OCI-LY3 (cell line): ENCODE measurements at regions not wholly inside any gene's neighbourhood (a gene's known extent, or its start where the extent isn't known, plus 50 kb on each side); places are given as distances from the start of the nearest gene placed in this dataset.

ENCODE experiments used
- H2AFZ ChIP-seq: fragments of 200-600, 300-600 bp; shearing (Covaris generic); 2 replicates; pipeline ENCODE4 v1.6.0; 2014; ENCODE audit warnings: antibody characterized with exemption, low read depth, low read length
- H3K27ac ChIP-seq: fragments of 200-600, 300-600 bp; sonication (generic); 2 replicates; pipeline ENCODE4 v1.5.1; 2014; ENCODE audit warnings: mild to moderate bottlenecking, low read length, moderate library complexity, mixed read lengths
- H3K27me3 ChIP-seq: fragments of 200-600, 300-600 bp; sonication (generic); 2 replicates; pipeline ENCODE4 v1.6.1; 2014; ENCODE audit warnings: low read depth, low read length, mixed read lengths
- H3K36me3 ChIP-seq: fragments of 200-600, 300-600 bp; sonication (generic); replicated peaks from 2 replicates; pipeline ENCODE3; 2014; ENCODE audit warnings: low read depth, low read length, mixed read lengths
- H3K4me1 ChIP-seq: fragments of 300-600, 200-600 bp; sonication (generic); 2 replicates; pipeline ENCODE4 v1.6.1; 2014; ENCODE audit warnings: low read length, mixed read lengths
- H3K4me2 ChIP-seq: fragments of 200-600, 300-600 bp; sonication (generic); 2 replicates; pipeline ENCODE4 v1.6.1; 2014; ENCODE audit warnings: low read length, mixed read lengths
- H3K4me3 ChIP-seq: fragments of 300-600, 200-600 bp; sonication (generic); 2 replicates; pipeline ENCODE4 v1.5.1; 2014; ENCODE audit warnings: antibody characterized with exemption, mild to moderate bottlenecking, low read length, moderate library complexity
- H3K79me2 ChIP-seq: fragments of 300-600, 200-600 bp; shearing (Covaris generic); 2 replicates; pipeline ENCODE4 v1.6.1; 2014; ENCODE audit warnings: mild to moderate bottlenecking, low read length, mixed read lengths
- H3K9ac ChIP-seq: fragments of 300-600, 200-600 bp; shearing (Covaris generic); 2 replicates; pipeline ENCODE4 v1.6.0; 2014; ENCODE audit warnings: mild to moderate bottlenecking, low read length, moderate library complexity
- H3K9me3 ChIP-seq: fragments of 200-600, 300-600 bp; shearing (Covaris generic); 2 replicates; pipeline ENCODE4 v1.6.1; 2014; ENCODE audit warnings: low read length, mixed read lengths; ENCODE audit not compliant: insufficient read depth
- H4K20me1 ChIP-seq: fragments of 200-600, 300-600 bp; sonication (generic); 2 replicates; pipeline ENCODE4 v1.6.1; 2016; ENCODE audit warnings: low read length, mixed read lengths; ENCODE audit not compliant: insufficient read depth
- CTCF ChIP-seq: fragments of 200-600, 300-600 bp; sonication (generic); IDR thresholded peaks from 2 replicates; pipeline ENCODE4 v1.5.1; 2014; ENCODE audit warnings: antibody characterized with exemption, low read length, low read depth
- EZH2phosphoT487 ChIP-seq: fragments of 200-600 bp; shearing (Covaris generic); IDR thresholded peaks from 2 replicates; pipeline ENCODE4 v1.6.1; 2018; ENCODE audit warnings: antibody characterized with exemption, mixed run types, low read depth

- peaks cover 7% of the 10 kb centered on the region; the same call in 1 of the 2 replicates for H3K4me1 ChIP-seq
- H3K36me3 ChIP-seq = no peaks in the 10 kb centered on the region
- H2AFZ ChIP-seq = no peak overlapping the region
- no peaks in the 10 kb centered on the region for H3K9me3 ChIP-seq
- TF ChIP-seq CTCF (no peak), EZH2phosphoT487 (no peak)
- no peak overlapping the region for H3K4me3 ChIP-seq
- no peaks in the 10 kb centered on the region for H3K27me3 ChIP-seq
- no peak overlapping the region for H3K9ac ChIP-seq
- no peak overlapping the region for H3K27ac ChIP-seq
- H3K4me2 ChIP-seq = no peak overlapping the region
- H4K20me1 ChIP-seq = no peaks in the 10 kb centered on the region
- H3K79me2 ChIP-seq = no peaks in the 10 kb centered on the region
Measured at GRCh38 chr4:111400741-111401140, 744.5 kb upstream of the FAM241A start.

GRCh38 chr4:111404673-111405072 is 740.6 kb upstream of the FAM241A start:
- peaks cover 7% of the 10 kb centered on the region; the same call in 1 of the 2 replicates for H3K4me1 ChIP-seq

GRCh38 chr4:111405989-111406388 is 739.3 kb upstream of the FAM241A start:
- H3K4me3 ChIP-seq = no peak overlapping the region
- peaks cover under 1% of the 10 kb centered on the region; the same call in 1 of the 2 replicates for H3K4me1 ChIP-seq
- no peaks in the 10 kb centered on the region for H4K20me1 ChIP-seq
- no peaks in the 10 kb centered on the region for H3K9me3 ChIP-seq
- H3K36me3 ChIP-seq = no peaks in the 10 kb centered on the region
- H3K27ac ChIP-seq = no peak overlapping the region
- H3K79me2 ChIP-seq = no peaks in the 10 kb centered on the region
- H3K27me3 ChIP-seq = no peaks in the 10 kb centered on the region
- no peak overlapping the region for H2AFZ ChIP-seq
- TF ChIP-seq CTCF (no peak), EZH2phosphoT487 (no peak)
- H3K9ac ChIP-seq = no peak overlapping the region
- H3K4me2 ChIP-seq = no peak overlapping the region

More at GRCh38 chr4:111404673-111405072, 740.6 kb upstream of the FAM241A start:
- Histone ChIP-seq H3K9ac (no peak overlapping the region), H3K9me3 (no peaks in the 10 kb centered on the region), H3K27me3 (no peaks in the 10 kb centered on the region), H4K20me1 (no peaks in the 10 kb centered on the region), H3K4me3 (no peak overlapping the region), H3K4me2 (no peak overlapping the region), H3K27ac (no peak overlapping the region), H3K36me3 (no peaks in the 10 kb centered on the region), H2AFZ (no peak overlapping the region), H3K79me2 (no peaks in the 10 kb centered on the region)
- TF ChIP-seq EZH2phosphoT487 = no peak
- no peak for TF ChIP-seq CTCF

GRCh38 chr4:111410571-111410970 is 734.7 kb upstream of the FAM241A start:
- Histone ChIP-seq H3K36me3 (no peaks in the 10 kb centered on the region), H3K9ac (no peak overlapping the region), H3K4me3 (no peak overlapping the region), H3K79me2 (no peaks in the 10 kb centered on the region), H3K27ac (no peak overlapping the region), H3K9me3 (no peaks in the 10 kb centered on the region), H3K4me1 (no peaks in the 10 kb centered on the region), H3K4me2 (no peak overlapping the region), H2AFZ (no peak overlapping the region), H4K20me1 (no peaks in the 10 kb centered on the region), H3K27me3 (no peaks in the 10 kb centered on the region)
- TF ChIP-seq CTCF (no peak), EZH2phosphoT487 (no peak)
